ENCODE measurements at regions not wholly inside any gene's neighbourhood (a gene's known extent, or its start where the extent isn't known, plus 50 kb on each side); places are given as distances from the start of the nearest gene placed in this dataset.

GRCh38 chr17:79331492-79331891 lies 256.9 kb downstream of the ENGASE start:
- no peak for TF ChIP-seq POLR2AphosphoS5 (IDR thresholded peaks at IDR 0.05; ENCODE audit: low read depth, low read length)
- TF ChIP-seq CTCF (IDR thresholded peaks at IDR 0.05), result no peak
- TF ChIP-seq REST (IDR thresholded peaks at IDR 0.05; ENCODE audit: insufficient read depth in 1 of 2, low read depth in 2 of 2, low read length in 1 of 2), result no peak
- TF ChIP-seq TCF7L2 (IDR thresholded peaks at IDR 0.05; ENCODE audit: low read depth, low read length), result no peak
- no peak for TF ChIP-seq SIN3A (IDR thresholded peaks at IDR 0.05; ENCODE audit: borderline replicate concordance, insufficient read depth, low read depth, low read length)
